GM23338 (cell line): ENCODE measurements at regions not wholly inside any gene's neighbourhood (a gene's known extent, or its start where the extent isn't known, plus 50 kb on each side); places are given as distances from the start of the nearest gene placed in this dataset.

Source experiments
- ATAC-seq: fragments of 200-7000 bp; cut with Tn5 transposase; 3 replicates; pipeline ENCODE4 v1.9.1; 2020
- DNase-seq: peaks from one replicate; pipeline ENCODE4 v3.0.0-alpha.2; 2015; ENCODE audit warnings: low spot score
- H2AFZ ChIP-seq: fragments of 200-600 bp; sonication (generic); 2 replicates; pipeline ENCODE4 v1.8.0; 2016; ENCODE audit warnings: antibody characterized with exemption, mild to moderate bottlenecking, moderate library complexity
- H3F3A ChIP-seq: fragments of 200-600 bp; sonication (generic); replicated peaks from 2 replicates; pipeline ENCODE4 v1.8.0; 2017; ENCODE audit warnings: antibody characterized with exemption, mixed run types, low read depth
- H3K27ac ChIP-seq: fragments of 200-600 bp; sonication (generic); 2 replicates; pipeline ENCODE4 v1.6.1; 2016; ENCODE audit warnings: low read depth
- H3K27me3 ChIP-seq: fragments of 200-600 bp; sonication (generic); 2 replicates; pipeline ENCODE4 v1.8.0; 2016; ENCODE audit warnings: mild to moderate bottlenecking, mixed run types, moderate library complexity; ENCODE audit not compliant: insufficient read depth
- H3K36me3 ChIP-seq: fragments of 200-600 bp; sonication (generic); 2 replicates; pipeline ENCODE4 v1.8.0; 2016; ENCODE audit warnings: mild to moderate bottlenecking; ENCODE audit not compliant: insufficient read depth
- H3K4me1 ChIP-seq: fragments of 200-600 bp; sonication (generic); 2 replicates; pipeline ENCODE4 v1.8.0; 2016; ENCODE audit warnings: mild to moderate bottlenecking, moderate library complexity; ENCODE audit not compliant: insufficient read depth
- H3K4me2 ChIP-seq: fragments of 200-600 bp; sonication (generic); 2 replicates; pipeline ENCODE4 v1.7.1; 2017; ENCODE audit warnings: mixed run types
- H3K4me3 ChIP-seq: fragments of 200-600 bp; sonication (generic); 2 replicates; pipeline ENCODE4 v1.6.1; 2016; ENCODE audit warnings: mixed run types
- H3K79me2 ChIP-seq: fragments of 200-600 bp; sonication (generic); replicated peaks from 2 replicates; pipeline ENCODE4 v1.8.0; 2017; ENCODE audit warnings: mild to moderate bottlenecking; ENCODE audit not compliant: insufficient read depth
- H3K9me2 ChIP-seq: fragments of 200-600 bp; sonication (generic); 2 replicates; pipeline ENCODE4 v1.8.0; 2017; ENCODE audit not compliant: insufficient read depth
- H4K20me1 ChIP-seq: fragments of 200-600 bp; sonication (generic); replicated peaks from 2 replicates; pipeline ENCODE4 v1.8.0; 2017; ENCODE audit warnings: mild to moderate bottlenecking; ENCODE audit not compliant: insufficient read depth
- H3K27ac Mint-ChIP-seq: 2 replicates; pipeline ENCODE4 v1.8.0; 2020; ENCODE audit warnings: inconsistent platforms, mild to moderate bottlenecking, moderate library complexity, mixed read lengths
- H3K27me3 Mint-ChIP-seq: 3 replicates; pipeline ENCODE4 v1.8.0; 2022; ENCODE audit warnings: low read depth, mild to moderate bottlenecking, moderate library complexity, mixed read lengths, inconsistent platforms; ENCODE audit not compliant: insufficient read depth, poor library complexity
- H3K36me3 Mint-ChIP-seq: 3 replicates; pipeline ENCODE4 v1.8.0; 2021; ENCODE audit warnings: low read depth, mild to moderate bottlenecking, inconsistent platforms, moderate library complexity, mixed read lengths
- H3K4me1 Mint-ChIP-seq: 3 replicates; pipeline ENCODE4 v1.8.0; 2020; ENCODE audit warnings: mild to moderate bottlenecking, inconsistent platforms, mixed read lengths
- H3K4me3 Mint-ChIP-seq: 3 replicates; pipeline ENCODE4 v1.8.0; 2021; ENCODE audit warnings: moderate library complexity, mild to moderate bottlenecking, inconsistent platforms, mixed read lengths
- H3K9me3 Mint-ChIP-seq: 3 replicates; pipeline ENCODE4 v1.8.0; 2020; ENCODE audit warnings: moderate library complexity, mild to moderate bottlenecking, inconsistent platforms, mixed read lengths
- CREB1 ChIP-seq: fragments of 250-450 bp; sonication (Bioruptor Pico); IDR thresholded peaks from 2 replicates; pipeline ENCODE4 v1.5.0; 2020; ENCODE audit warnings: low read depth, mild to moderate bottlenecking, moderate library complexity
- EZH2 ChIP-seq: fragments of 200-600 bp; sonication (generic); IDR thresholded peaks from one replicate; pipeline ENCODE4 v1.8.0; 2017; ENCODE audit warnings: antibody characterized with exemption, mild to moderate bottlenecking, low read depth; ENCODE audit not compliant: unreplicated experiment
- EZH2phosphoT487 ChIP-seq: fragments of 200-600 bp; sonication (generic); IDR thresholded peaks from one replicate; pipeline ENCODE4 v1.8.1; 2018; ENCODE audit warnings: antibody characterized with exemption; ENCODE audit not compliant: unreplicated experiment
- JUNB ChIP-seq: IDR thresholded peaks from one replicate; pipeline ENCODE4 v1.6.1; 2016; ENCODE audit warnings: antibody characterized with exemption; ENCODE audit not compliant: unreplicated experiment
- NANOG ChIP-seq: IDR thresholded peaks from 2 replicates; pipeline ENCODE4 v1.6.1; 2016; ENCODE audit warnings: antibody characterized with exemption, borderline replicate concordance
- POLR2AphosphoS5 ChIP-seq: IDR thresholded peaks from 2 replicates; pipeline ENCODE4 v1.6.1; 2016; ENCODE audit warnings: antibody characterized with exemption, low read depth
- STAT1 ChIP-seq: IDR thresholded peaks from one replicate; pipeline ENCODE4 v1.6.1; 2016; ENCODE audit warnings: antibody characterized with exemption; ENCODE audit not compliant: unreplicated experiment
- ZNF114 ChIP-seq: fragments of 250-450 bp; sonication (Bioruptor Pico); IDR thresholded peaks from 2 replicates; pipeline ENCODE4 v1.5.0; 2020; ENCODE audit warnings: mild to moderate bottlenecking, moderate library complexity
- ZNF331 ChIP-seq: fragments of 250-450 bp; sonication (Bioruptor Pico); IDR thresholded peaks from 2 replicates; pipeline ENCODE4 v1.5.0; 2020; ENCODE audit warnings: low read depth, mild to moderate bottlenecking, moderate library complexity
- TF ChIP-seq, protein P1 (sequence below): fragments of 250-450 bp; sonication (Bioruptor Pico); IDR thresholded peaks from 2 replicates; pipeline ENCODE4 v1.5.0; 2020; ENCODE audit warnings: mild to moderate bottlenecking, moderate library complexity
- TF ChIP-seq, protein P2 (sequence below): IDR thresholded peaks from 2 replicates; pipeline ENCODE4 v1.6.1; 2016; ENCODE audit warnings: antibody characterized with exemption
- TF ChIP-seq, protein P3 (sequence below), 2 experiments: fragments of 200-600 bp in 1 of 2; sonication (generic) in 1 of 2; conservative IDR thresholded peaks; 2 replicates each; pipeline versions ENCODE4 v1.5.1 to v1.6.1; 2016 to 2017; ENCODE audit warnings: antibody characterized with exemption in 2 of 2, low read depth in 2 of 2, mild to moderate bottlenecking in 2 of 2, moderate library complexity in 1 of 2
- TF ChIP-seq, protein P4 (sequence below): IDR thresholded peaks from one replicate; pipeline ENCODE4 v1.6.1; 2018; ENCODE audit warnings: antibody characterized with exemption; ENCODE audit not compliant: unreplicated experiment

DNA sequence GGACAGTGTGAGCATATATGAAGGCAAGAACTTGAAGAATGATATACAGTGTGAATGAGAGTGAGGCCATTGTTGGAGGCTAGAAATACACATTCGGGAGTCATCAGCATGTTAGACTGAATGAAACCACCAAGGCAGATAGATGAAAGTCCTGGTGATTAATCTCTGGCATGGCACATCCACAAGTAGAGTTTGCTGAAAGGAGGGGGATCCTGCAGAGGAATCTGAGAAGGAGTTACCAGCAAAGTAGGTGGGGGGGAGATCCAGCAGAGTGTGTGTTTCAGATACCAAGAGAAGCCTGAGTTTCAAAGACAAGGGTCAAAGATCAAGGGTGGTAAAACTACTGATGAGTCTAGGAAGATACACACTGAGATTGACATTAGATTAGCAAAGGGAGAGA is 426.7 kb upstream of the DCN start:
- TF ChIP-seq POLR2AphosphoS5 = no peak
- no peak for TF ChIP-seq ZNF114
- TF ChIP-seq, protein P1, sequence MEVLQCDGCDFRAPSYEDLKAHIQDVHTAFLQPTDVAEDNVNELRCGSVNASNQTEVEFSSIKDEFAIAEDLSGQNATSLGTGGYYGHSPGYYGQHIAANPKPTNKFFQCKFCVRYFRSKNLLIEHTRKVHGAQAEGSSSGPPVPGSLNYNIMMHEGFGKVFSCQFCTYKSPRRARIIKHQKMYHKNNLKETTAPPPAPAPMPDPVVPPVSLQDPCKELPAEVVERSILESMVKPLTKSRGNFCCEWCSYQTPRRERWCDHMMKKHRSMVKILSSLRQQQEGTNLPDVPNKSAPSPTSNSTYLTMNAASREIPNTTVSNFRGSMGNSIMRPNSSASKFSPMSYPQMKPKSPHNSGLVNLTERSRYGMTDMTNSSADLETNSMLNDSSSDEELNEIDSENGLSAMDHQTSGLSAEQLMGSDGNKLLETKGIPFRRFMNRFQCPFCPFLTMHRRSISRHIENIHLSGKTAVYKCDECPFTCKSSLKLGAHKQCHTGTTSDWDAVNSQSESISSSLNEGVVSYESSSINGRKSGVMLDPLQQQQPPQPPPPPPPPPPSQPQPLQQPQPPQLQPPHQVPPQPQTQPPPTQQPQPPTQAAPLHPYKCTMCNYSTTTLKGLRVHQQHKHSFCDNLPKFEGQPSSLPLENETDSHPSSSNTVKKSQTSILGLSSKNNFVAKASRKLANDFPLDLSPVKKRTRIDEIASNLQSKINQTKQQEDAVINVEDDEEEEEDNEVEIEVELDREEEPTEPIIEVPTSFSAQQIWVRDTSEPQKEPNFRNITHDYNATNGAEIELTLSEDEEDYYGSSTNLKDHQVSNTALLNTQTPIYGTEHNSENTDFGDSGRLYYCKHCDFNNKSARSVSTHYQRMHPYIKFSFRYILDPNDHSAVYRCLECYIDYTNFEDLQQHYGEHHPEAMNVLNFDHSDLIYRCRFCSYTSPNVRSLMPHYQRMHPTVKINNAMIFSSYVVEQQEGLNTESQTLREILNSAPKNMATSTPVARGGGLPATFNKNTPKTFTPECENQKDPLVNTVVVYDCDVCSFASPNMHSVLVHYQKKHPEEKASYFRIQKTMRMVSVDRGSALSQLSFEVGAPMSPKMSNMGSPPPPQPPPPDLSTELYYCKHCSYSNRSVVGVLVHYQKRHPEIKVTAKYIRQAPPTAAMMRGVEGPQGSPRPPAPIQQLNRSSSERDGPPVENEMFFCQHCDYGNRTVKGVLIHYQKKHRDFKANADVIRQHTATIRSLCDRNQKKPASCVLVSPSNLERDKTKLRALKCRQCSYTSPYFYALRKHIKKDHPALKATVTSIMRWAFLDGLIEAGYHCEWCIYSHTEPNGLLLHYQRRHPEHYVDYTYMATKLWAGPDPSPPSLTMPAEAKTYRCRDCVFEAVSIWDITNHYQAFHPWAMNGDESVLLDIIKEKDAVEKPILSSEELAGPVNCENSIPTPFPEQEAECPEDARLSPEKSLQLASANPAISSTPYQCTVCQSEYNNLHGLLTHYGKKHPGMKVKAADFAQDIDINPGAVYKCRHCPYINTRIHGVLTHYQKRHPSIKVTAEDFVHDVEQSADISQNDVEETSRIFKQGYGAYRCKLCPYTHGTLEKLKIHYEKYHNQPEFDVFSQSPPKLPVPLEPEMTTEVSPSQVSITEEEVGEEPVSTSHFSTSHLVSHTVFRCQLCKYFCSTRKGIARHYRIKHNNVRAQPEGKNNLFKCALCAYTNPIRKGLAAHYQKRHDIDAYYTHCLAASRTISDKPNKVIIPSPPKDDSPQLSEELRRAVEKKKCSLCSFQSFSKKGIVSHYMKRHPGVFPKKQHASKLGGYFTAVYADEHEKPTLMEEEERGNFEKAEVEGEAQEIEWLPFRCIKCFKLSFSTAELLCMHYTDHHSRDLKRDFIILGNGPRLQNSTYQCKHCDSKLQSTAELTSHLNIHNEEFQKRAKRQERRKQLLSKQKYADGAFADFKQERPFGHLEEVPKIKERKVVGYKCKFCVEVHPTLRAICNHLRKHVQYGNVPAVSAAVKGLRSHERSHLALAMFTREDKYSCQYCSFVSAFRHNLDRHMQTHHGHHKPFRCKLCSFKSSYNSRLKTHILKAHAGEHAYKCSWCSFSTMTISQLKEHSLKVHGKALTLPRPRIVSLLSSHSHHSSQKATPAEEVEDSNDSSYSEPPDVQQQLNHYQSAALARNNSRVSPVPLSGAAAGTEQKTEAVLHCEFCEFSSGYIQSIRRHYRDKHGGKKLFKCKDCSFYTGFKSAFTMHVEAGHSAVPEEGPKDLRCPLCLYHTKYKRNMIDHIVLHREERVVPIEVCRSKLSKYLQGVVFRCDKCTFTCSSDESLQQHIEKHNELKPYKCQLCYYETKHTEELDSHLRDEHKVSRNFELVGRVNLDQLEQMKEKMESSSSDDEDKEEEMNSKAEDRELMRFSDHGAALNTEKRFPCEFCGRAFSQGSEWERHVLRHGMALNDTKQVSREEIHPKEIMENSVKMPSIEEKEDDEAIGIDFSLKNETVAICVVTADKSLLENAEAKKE (CRISPR knock-in tag) = no peak
- no peak for TF ChIP-seq EZH2
- TF ChIP-seq ZNF331 = no peak
- TF ChIP-seq CREB1 (CRISPR knock-in tag) = no peak
- TF ChIP-seq, protein P2, sequence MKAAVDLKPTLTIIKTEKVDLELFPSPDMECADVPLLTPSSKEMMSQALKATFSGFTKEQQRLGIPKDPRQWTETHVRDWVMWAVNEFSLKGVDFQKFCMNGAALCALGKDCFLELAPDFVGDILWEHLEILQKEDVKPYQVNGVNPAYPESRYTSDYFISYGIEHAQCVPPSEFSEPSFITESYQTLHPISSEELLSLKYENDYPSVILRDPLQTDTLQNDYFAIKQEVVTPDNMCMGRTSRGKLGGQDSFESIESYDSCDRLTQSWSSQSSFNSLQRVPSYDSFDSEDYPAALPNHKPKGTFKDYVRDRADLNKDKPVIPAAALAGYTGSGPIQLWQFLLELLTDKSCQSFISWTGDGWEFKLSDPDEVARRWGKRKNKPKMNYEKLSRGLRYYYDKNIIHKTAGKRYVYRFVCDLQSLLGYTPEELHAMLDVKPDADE = no peak
- TF ChIP-seq STAT1 = no peak
- TF ChIP-seq, protein P3, sequence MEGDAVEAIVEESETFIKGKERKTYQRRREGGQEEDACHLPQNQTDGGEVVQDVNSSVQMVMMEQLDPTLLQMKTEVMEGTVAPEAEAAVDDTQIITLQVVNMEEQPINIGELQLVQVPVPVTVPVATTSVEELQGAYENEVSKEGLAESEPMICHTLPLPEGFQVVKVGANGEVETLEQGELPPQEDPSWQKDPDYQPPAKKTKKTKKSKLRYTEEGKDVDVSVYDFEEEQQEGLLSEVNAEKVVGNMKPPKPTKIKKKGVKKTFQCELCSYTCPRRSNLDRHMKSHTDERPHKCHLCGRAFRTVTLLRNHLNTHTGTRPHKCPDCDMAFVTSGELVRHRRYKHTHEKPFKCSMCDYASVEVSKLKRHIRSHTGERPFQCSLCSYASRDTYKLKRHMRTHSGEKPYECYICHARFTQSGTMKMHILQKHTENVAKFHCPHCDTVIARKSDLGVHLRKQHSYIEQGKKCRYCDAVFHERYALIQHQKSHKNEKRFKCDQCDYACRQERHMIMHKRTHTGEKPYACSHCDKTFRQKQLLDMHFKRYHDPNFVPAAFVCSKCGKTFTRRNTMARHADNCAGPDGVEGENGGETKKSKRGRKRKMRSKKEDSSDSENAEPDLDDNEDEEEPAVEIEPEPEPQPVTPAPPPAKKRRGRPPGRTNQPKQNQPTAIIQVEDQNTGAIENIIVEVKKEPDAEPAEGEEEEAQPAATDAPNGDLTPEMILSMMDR (conservative IDR thresholded peaks at IDR 0.05; ENCODE audit: low read depth in 2 of 2) = no peak
- no peak for TF ChIP-seq EZH2phosphoT487
- TF ChIP-seq NANOG = no peak
- TF ChIP-seq JUNB = no peak
- TF ChIP-seq, protein P4, sequence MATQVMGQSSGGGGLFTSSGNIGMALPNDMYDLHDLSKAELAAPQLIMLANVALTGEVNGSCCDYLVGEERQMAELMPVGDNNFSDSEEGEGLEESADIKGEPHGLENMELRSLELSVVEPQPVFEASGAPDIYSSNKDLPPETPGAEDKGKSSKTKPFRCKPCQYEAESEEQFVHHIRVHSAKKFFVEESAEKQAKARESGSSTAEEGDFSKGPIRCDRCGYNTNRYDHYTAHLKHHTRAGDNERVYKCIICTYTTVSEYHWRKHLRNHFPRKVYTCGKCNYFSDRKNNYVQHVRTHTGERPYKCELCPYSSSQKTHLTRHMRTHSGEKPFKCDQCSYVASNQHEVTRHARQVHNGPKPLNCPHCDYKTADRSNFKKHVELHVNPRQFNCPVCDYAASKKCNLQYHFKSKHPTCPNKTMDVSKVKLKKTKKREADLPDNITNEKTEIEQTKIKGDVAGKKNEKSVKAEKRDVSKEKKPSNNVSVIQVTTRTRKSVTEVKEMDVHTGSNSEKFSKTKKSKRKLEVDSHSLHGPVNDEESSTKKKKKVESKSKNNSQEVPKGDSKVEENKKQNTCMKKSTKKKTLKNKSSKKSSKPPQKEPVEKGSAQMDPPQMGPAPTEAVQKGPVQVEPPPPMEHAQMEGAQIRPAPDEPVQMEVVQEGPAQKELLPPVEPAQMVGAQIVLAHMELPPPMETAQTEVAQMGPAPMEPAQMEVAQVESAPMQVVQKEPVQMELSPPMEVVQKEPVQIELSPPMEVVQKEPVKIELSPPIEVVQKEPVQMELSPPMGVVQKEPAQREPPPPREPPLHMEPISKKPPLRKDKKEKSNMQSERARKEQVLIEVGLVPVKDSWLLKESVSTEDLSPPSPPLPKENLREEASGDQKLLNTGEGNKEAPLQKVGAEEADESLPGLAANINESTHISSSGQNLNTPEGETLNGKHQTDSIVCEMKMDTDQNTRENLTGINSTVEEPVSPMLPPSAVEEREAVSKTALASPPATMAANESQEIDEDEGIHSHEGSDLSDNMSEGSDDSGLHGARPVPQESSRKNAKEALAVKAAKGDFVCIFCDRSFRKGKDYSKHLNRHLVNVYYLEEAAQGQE = no peak
- H3K27ac Mint-ChIP-seq = no peak overlapping the region

More for the DNA sequence above, 426.7 kb upstream of the DCN start:
- Mint-ChIP-seq H3K27me3 (no peaks in the 10 kb centered on the region), H3K4me3 (no peak overlapping the region), H3K4me1 (peaks cover 3% of the 10 kb centered on the region; the same call in 1 of the 3 replicates), H3K9me3 (no peaks in the 10 kb centered on the region), H3K36me3 (no peaks in the 10 kb centered on the region)
- H3K79me2 ChIP-seq = no peaks in the 10 kb centered on the region
- H3K27ac ChIP-seq = no peak overlapping the region
- no peak overlapping the region for H3K4me3 ChIP-seq
- no peaks in the 10 kb centered on the region for H3K27me3 ChIP-seq
- no peak overlapping the region for H3K4me2 ChIP-seq
- no peaks in the 10 kb centered on the region for H3F3A ChIP-seq
- ATAC-seq (no peak), DNase-seq (no peak)
- 0 out of 2 replicates have a peak overlapping the region, but pooled peaks have one; percentile 60 for H2AFZ ChIP-seq
- no peaks in the 10 kb centered on the region for H3K4me1 ChIP-seq
- no peaks in the 10 kb centered on the region for H3K9me2 ChIP-seq
- H4K20me1 ChIP-seq = no peaks in the 10 kb centered on the region
- H3K36me3 ChIP-seq = no peaks in the 10 kb centered on the region
